Esophagus squamous epithelium (tissue), 5 donors: ENCODE measurements at regions not wholly inside any gene's neighbourhood (a gene's known extent, or its start where the extent isn't known, plus 50 kb on each side); places are given as distances from the start of the nearest gene placed in this dataset.

ENCODE experiments used
- DNase-seq: peaks from one replicate; lab custom pipeline; 2025; lab: John Stamatoyannopoulos, UW
- H3K27ac ChIP-seq, 4 donors: fragments of 200-600 bp; sonication (generic); one replicate each; pipeline ENCODE4 v1.5.1; 2016 to 2019; ENCODE audit warnings: mild to moderate bottlenecking in 1 of 4
- H3K27me3 ChIP-seq, 4 donors: fragments of 200-600 bp; sonication (generic); 1 replicate in 3 of 4; 2 replicates in 1 of 4; pipeline versions ENCODE4 v1.5.1 to v1.6.0; 2017 to 2021; ENCODE audit warnings: antibody characterized with exemption in 1 of 4
- H3K36me3 ChIP-seq, 3 donors: fragments of 200-600 bp; sonication (generic); one replicate each; pipeline ENCODE4 v1.5.1; 2016 to 2019
- H3K4me1 ChIP-seq, 3 donors: fragments of 200-600 bp; sonication (generic); one replicate each; pipeline ENCODE4 v1.5.1; 2017 to 2019
- H3K4me3 ChIP-seq, 4 donors: fragments of 200-600 bp; sonication (generic); 1 replicate in 3 of 4; 2 replicates in 1 of 4; pipeline ENCODE4 v1.5.1; 2016 to 2019; ENCODE audit warnings: mild to moderate bottlenecking in 2 of 4, moderate library complexity in 1 of 4
- H3K9me3 ChIP-seq, 3 donors: fragments of 200-600 bp; sonication (generic); one replicate each; pipeline ENCODE4 v1.5.1; 2016 to 2019
- POLR2A ChIP-seq, 4 donors: fragments of 450-650 bp; IDR thresholded peaks; one replicate each; pipeline ENCODE4 v1.6.1; 2017; ENCODE audit warnings: antibody characterized with exemption in 4 of 4, mild to moderate bottlenecking in 4 of 4, moderate library complexity in 3 of 4
- WGBS, 2 donors: methylation state at CpG; one replicate each; pipeline ENCODE4 v1.1.5; 2018; 5-methylcytosine and 5-hydroxymethylcytosine counted together
- intact Hi-C: fragments of 100-400 bp; cut with DNase I; formaldehyde crosslinking; loops from one replicate; pipeline ENCODE4 v1.15.0; 2022
- TF ChIP-seq, protein P1 (sequence below), 6 experiments: fragments of 450-650 bp in 4 of 6; fragments of 200-600 bp in 2 of 6; sonication (generic) in 2 of 6; IDR thresholded peaks; one replicate each; pipeline ENCODE4 v1.5.1; 2016 to 2019; ENCODE audit warnings: antibody characterized with exemption in 6 of 6, mild to moderate bottlenecking in 4 of 6, moderate library complexity in 4 of 6
- donor health status: DM: yes; HTN: yes; CAD: no.

DNA sequence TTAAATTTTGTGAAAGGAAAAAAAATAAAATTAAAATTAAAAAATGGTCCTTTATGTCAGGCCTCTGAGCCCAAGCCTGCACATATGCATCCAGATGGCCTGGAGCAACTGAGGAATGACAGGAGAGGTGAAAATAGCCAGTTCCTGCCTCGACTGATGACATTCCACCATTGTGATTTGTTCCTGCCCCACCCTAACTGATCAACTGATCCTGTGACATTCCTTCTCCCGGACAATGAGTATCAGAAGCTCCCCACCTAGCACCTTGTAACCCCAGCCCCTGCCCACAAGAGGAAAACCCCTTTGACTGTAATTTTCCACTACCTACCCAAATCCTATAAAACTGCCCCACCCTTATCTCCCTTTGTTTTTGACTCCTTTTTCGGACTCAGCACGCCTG lies 972.2 kb upstream of the GHITM start:
- Histone ChIP-seq H3K27me3 (no peaks in the 10 kb centered on the region), H3K27ac (no peak overlapping the region), H3K36me3 (no peaks in the 10 kb centered on the region), H3K4me1 (peaks cover 0 to 25% (median 3%) of the 10 kb centered on the region in 3 donors), H3K9me3 (no peaks in the 10 kb centered on the region), H3K4me3 (no peak overlapping the region)
- no peak for DNase-seq
- no peak for TF ChIP-seq POLR2A (IDR thresholded peaks at IDR 0.05)
- TF ChIP-seq, protein P1, sequence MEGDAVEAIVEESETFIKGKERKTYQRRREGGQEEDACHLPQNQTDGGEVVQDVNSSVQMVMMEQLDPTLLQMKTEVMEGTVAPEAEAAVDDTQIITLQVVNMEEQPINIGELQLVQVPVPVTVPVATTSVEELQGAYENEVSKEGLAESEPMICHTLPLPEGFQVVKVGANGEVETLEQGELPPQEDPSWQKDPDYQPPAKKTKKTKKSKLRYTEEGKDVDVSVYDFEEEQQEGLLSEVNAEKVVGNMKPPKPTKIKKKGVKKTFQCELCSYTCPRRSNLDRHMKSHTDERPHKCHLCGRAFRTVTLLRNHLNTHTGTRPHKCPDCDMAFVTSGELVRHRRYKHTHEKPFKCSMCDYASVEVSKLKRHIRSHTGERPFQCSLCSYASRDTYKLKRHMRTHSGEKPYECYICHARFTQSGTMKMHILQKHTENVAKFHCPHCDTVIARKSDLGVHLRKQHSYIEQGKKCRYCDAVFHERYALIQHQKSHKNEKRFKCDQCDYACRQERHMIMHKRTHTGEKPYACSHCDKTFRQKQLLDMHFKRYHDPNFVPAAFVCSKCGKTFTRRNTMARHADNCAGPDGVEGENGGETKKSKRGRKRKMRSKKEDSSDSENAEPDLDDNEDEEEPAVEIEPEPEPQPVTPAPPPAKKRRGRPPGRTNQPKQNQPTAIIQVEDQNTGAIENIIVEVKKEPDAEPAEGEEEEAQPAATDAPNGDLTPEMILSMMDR (IDR thresholded peaks at IDR 0.05) = no peak
- intact Hi-C loops = no loop called here
- WGBS, 2 donors = 38 to 54% methylated on average over 4 of the region's 4 CpGs

- 74 to 75% methylated on average over 2 of the region's 2 CpGs for WGBS, 2 donors
- no peaks in the 10 kb centered on the region for H3K4me1 ChIP-seq
- no peak overlapping the region for H3K27ac ChIP-seq
- DNase-seq = no peak
- H3K27me3 ChIP-seq = no peaks in the 10 kb centered on the region
- intact Hi-C loops = no loop called here
- no peak overlapping the region for H3K4me3 ChIP-seq
- no peaks in the 10 kb centered on the region for H3K9me3 ChIP-seq
- no peaks in the 10 kb centered on the region for H3K36me3 ChIP-seq
- TF ChIP-seq, protein P1 (IDR thresholded peaks at IDR 0.05) = no peak
- TF ChIP-seq POLR2A (IDR thresholded peaks at IDR 0.05) = no peak
These were observed 962.4 kb upstream of the GHITM start for GRCh38 chr10:83176901-83177300.

- no peak overlapping the region for H3K4me3 ChIP-seq
- TF ChIP-seq POLR2A (IDR thresholded peaks at IDR 0.05) = no peak
- TF ChIP-seq, protein P1 (IDR thresholded peaks at IDR 0.05) = no peak
- DNase-seq = no peak
- H3K27ac ChIP-seq = no peak overlapping the region
- H3K27me3 ChIP-seq = no peaks in the 10 kb centered on the region
- intact Hi-C loops = no loop called here
- H3K4me1 ChIP-seq = no peaks in the 10 kb centered on the region
- H3K36me3 ChIP-seq = no peaks in the 10 kb centered on the region
- H3K9me3 ChIP-seq = no peaks in the 10 kb centered on the region
These were observed 960.8 kb upstream of the GHITM start for GRCh38 chr10:83178526-83178925.

GRCh38 chr10:83179371-83179770 lies 959.9 kb upstream of the GHITM start:
- Histone ChIP-seq H3K4me3 (no peak overlapping the region), H3K27me3 (no peaks in the 10 kb centered on the region), H3K27ac (no peak overlapping the region), H3K36me3 (no peaks in the 10 kb centered on the region), H3K4me1 (no peaks in the 10 kb centered on the region), H3K9me3 (no peaks in the 10 kb centered on the region)
- intact Hi-C loops = no loop called here
- TF ChIP-seq, protein P1 (IDR thresholded peaks at IDR 0.05) = no peak
- no peak for TF ChIP-seq POLR2A (IDR thresholded peaks at IDR 0.05)
- no peak for DNase-seq
- WGBS, 2 donors = 55 to 82% methylated on average over 4 of the region's 4 CpGs

GRCh38 chr10:83182076-83182475 lies 957.2 kb upstream of the GHITM start:
- Histone ChIP-seq H3K27ac (no peak overlapping the region), H3K27me3 (no peaks in the 10 kb centered on the region), H3K36me3 (no peaks in the 10 kb centered on the region), H3K4me1 (no peaks in the 10 kb centered on the region), H3K9me3 (no peaks in the 10 kb centered on the region), H3K4me3 (no peak overlapping the region)
- 74 to 77% methylated on average over 2 of the region's 2 CpGs for WGBS, 2 donors
- intact Hi-C loops = no loop called here
- DNase-seq = no peak
- no peak for TF ChIP-seq POLR2A (IDR thresholded peaks at IDR 0.05)
- TF ChIP-seq, protein P1 (IDR thresholded peaks at IDR 0.05) = no peak
